ENCODE measurements at regions not wholly inside any gene's neighbourhood (a gene's known extent, or its start where the extent isn't known, plus 50 kb on each side); places are given as distances from the start of the nearest gene placed in this dataset.

- no peak for DNase-seq (ENCODE audit: low read depth, low spot score)
- in situ Hi-C loops (cut with HindIII; ENCODE audit: low pct_unique_long_range_greater_than_20kb, low sequenced_read_pairs), result no loop called here
These were observed 171.2 kb downstream of the SP3 start for GRCh38 chr2:173793709-173794565.

GRCh38 chr2:173797586-173798263 is 167.4 kb downstream of the SP3 start:
- DNase-seq (ENCODE audit: low read depth, low spot score), result no peak
- in situ Hi-C loops (cut with HindIII; ENCODE audit: low pct_unique_long_range_greater_than_20kb, low sequenced_read_pairs), result no loop called here

GRCh38 chr2:173802518-173802917 is 162.7 kb downstream of the SP3 start:
- in situ Hi-C loops (cut with HindIII; ENCODE audit: low pct_unique_long_range_greater_than_20kb, low sequenced_read_pairs), result no loop called here
- no peak for DNase-seq (ENCODE audit: low read depth, low spot score)

- in situ Hi-C loops (cut with HindIII; ENCODE audit: low pct_unique_long_range_greater_than_20kb, low sequenced_read_pairs), result no loop called here
- no peak for DNase-seq (ENCODE audit: low read depth, low spot score)
These were observed 161.7 kb downstream of the SP3 start for GRCh38 chr2:173803449-173803848.

GRCh38 chr2:173806761-173807160 is 158.4 kb downstream of the SP3 start:
- in situ Hi-C loops (cut with HindIII; ENCODE audit: low pct_unique_long_range_greater_than_20kb, low sequenced_read_pairs), result no loop called here

GRCh38 chr2:173808718-173809117 is 156.5 kb downstream of the SP3 start:
- in situ Hi-C loops (cut with HindIII; ENCODE audit: low pct_unique_long_range_greater_than_20kb, low sequenced_read_pairs), result no loop called here

More at GRCh38 chr2:173806761-173807160, 158.4 kb downstream of the SP3 start:
- DNase-seq (ENCODE audit: low read depth, low spot score), result no peak

GRCh38 chr2:173812321-173812720 is 152.9 kb downstream of the SP3 start:
- no peak for DNase-seq (ENCODE audit: low read depth, low spot score)
- in situ Hi-C loops (cut with HindIII; ENCODE audit: low pct_unique_long_range_greater_than_20kb, low sequenced_read_pairs), result no loop called here

More at GRCh38 chr2:173808718-173809117, 156.5 kb downstream of the SP3 start:
- no peak for DNase-seq (ENCODE audit: low read depth, low spot score)

- no peak for DNase-seq (ENCODE audit: low read depth, low spot score)
- in situ Hi-C loops (cut with HindIII; ENCODE audit: low pct_unique_long_range_greater_than_20kb, low sequenced_read_pairs), result no loop called here
These were observed 150.9 kb downstream of the SP3 start for GRCh38 chr2:173814306-173814705.

- no peak for DNase-seq (ENCODE audit: low read depth, low spot score)
- in situ Hi-C loops (cut with HindIII; ENCODE audit: low pct_unique_long_range_greater_than_20kb, low sequenced_read_pairs), result no loop called here
These were observed 149.4 kb downstream of the SP3 start for GRCh38 chr2:173815772-173816171.

GRCh38 chr2:173817582-173817981 is 147.6 kb downstream of the SP3 start:
- in situ Hi-C loops (cut with HindIII; ENCODE audit: low pct_unique_long_range_greater_than_20kb, low sequenced_read_pairs), result no loop called here
- DNase-seq (ENCODE audit: low read depth, low spot score), result no peak

- in situ Hi-C loops (cut with HindIII; ENCODE audit: low pct_unique_long_range_greater_than_20kb, low sequenced_read_pairs), result no loop called here
- no peak for DNase-seq (ENCODE audit: low read depth, low spot score)
These were observed 146.9 kb downstream of the SP3 start for GRCh38 chr2:173818285-173818684.

- no peak for DNase-seq (ENCODE audit: low read depth, low spot score)
- in situ Hi-C loops (cut with HindIII; ENCODE audit: low pct_unique_long_range_greater_than_20kb, low sequenced_read_pairs), result no loop called here
These were observed 145.3 kb downstream of the SP3 start for GRCh38 chr2:173819852-173820251.

GRCh38 chr2:173821451-173821850 is 143.7 kb downstream of the SP3 start:
- DNase-seq (ENCODE audit: low read depth, low spot score), result no peak
- in situ Hi-C loops (cut with HindIII; ENCODE audit: low pct_unique_long_range_greater_than_20kb, low sequenced_read_pairs), result no loop called here

- no peak for DNase-seq (ENCODE audit: low read depth, low spot score)
- in situ Hi-C loops (cut with HindIII; ENCODE audit: low pct_unique_long_range_greater_than_20kb, low sequenced_read_pairs), result no loop called here
These were observed 142.2 kb downstream of the SP3 start for GRCh38 chr2:173822889-173823542.

GRCh38 chr2:173823543-173823939 is 141.6 kb downstream of the SP3 start:
- no peak for DNase-seq (ENCODE audit: low read depth, low spot score)
- in situ Hi-C loops (cut with HindIII; ENCODE audit: low pct_unique_long_range_greater_than_20kb, low sequenced_read_pairs), result no loop called here

GRCh38 chr2:173828189-173829142 is 136.7 kb downstream of the SP3 start:
- DNase-seq (ENCODE audit: low read depth, low spot score), result no peak
- in situ Hi-C loops (cut with HindIII; ENCODE audit: low pct_unique_long_range_greater_than_20kb, low sequenced_read_pairs), result no loop called here

- DNase-seq (ENCODE audit: low read depth, low spot score), result no peak
- in situ Hi-C loops (cut with HindIII; ENCODE audit: low pct_unique_long_range_greater_than_20kb, low sequenced_read_pairs), result no loop called here
These were observed 135.4 kb downstream of the SP3 start for GRCh38 chr2:173829727-173830126.
